KMS-11 (cell line): ENCODE measurements at regions not wholly inside any gene's neighbourhood (a gene's known extent, or its start where the extent isn't known, plus 50 kb on each side); places are given as distances from the start of the nearest gene placed in this dataset.

ENCODE experiments used
- H2AFZ ChIP-seq: fragments of 200-600 bp; sonication (generic); 2 replicates; pipeline ENCODE4 v1.6.1; 2016; ENCODE audit warnings: antibody characterized with exemption, mixed run types, low read depth
- H3K27ac ChIP-seq: fragments of 200-600 bp; sonication (generic); 2 replicates; pipeline ENCODE4 v1.6.1; 2016; ENCODE audit warnings: mild to moderate bottlenecking, mixed run types
- H3K27me3 ChIP-seq: fragments of 200-600 bp; sonication (generic); 2 replicates; pipeline ENCODE4 v1.6.1; 2017; ENCODE audit warnings: mild to moderate bottlenecking, low read depth, mixed run types, moderate library complexity; ENCODE audit not compliant: insufficient read depth
- H3K36me3 ChIP-seq: fragments of 200-600 bp; sonication (generic); 2 replicates; pipeline ENCODE4 v1.6.1; 2017; ENCODE audit warnings: mild to moderate bottlenecking, mixed run types; ENCODE audit not compliant: insufficient read depth
- H3K4me1 ChIP-seq: fragments of 200-600 bp; sonication (generic); 2 replicates; pipeline ENCODE4 v1.6.1; 2016; ENCODE audit warnings: mild to moderate bottlenecking, low read depth, mixed run types; ENCODE audit not compliant: poor library complexity, severe bottlenecking
- H3K4me2 ChIP-seq: fragments of 200-600 bp; sonication (generic); 2 replicates; pipeline ENCODE4 v1.7.0; 2016; ENCODE audit warnings: mild to moderate bottlenecking, mixed run types
- H3K4me3 ChIP-seq: fragments of 200-600 bp; sonication (generic); IDR thresholded peaks from 2 replicates; pipeline ENCODE4 v1.6.1; 2017; ENCODE audit warnings: low read depth, low read length, mixed read lengths; ENCODE audit not compliant: insufficient read depth
- H3K79me2 ChIP-seq: fragments of 200-600 bp; sonication (generic); 2 replicates; pipeline ENCODE4 v1.6.1; 2016; ENCODE audit warnings: low read depth, mixed run types; ENCODE audit not compliant: insufficient read depth
- H3K9ac ChIP-seq: fragments of 200-600 bp; sonication (generic); 2 replicates; pipeline ENCODE4 v1.6.1; 2016; ENCODE audit warnings: mild to moderate bottlenecking, mixed run types
- H4K20me1 ChIP-seq: fragments of 200-600 bp; sonication (generic); 2 replicates; pipeline ENCODE4 v1.6.1; 2016; ENCODE audit warnings: mild to moderate bottlenecking, mixed run types; ENCODE audit not compliant: insufficient read depth
- CTCF ChIP-seq: fragments of 200-600 bp; sonication (generic); conservative IDR thresholded peaks from 2 replicates; pipeline ENCODE4 v1.6.1; 2017; ENCODE audit warnings: low read depth, mild to moderate bottlenecking, antibody characterized with exemption, low read length, moderate library complexity, mixed read lengths

- Histone ChIP-seq H3K27ac (peak overlapping the region; percentile 60), H2AFZ (peak overlapping the region; percentile 19; the same call in 1 of the 2 replicates)
Measured at GRCh38 chr12:22740656-22741355, 115.8 kb downstream of the ETNK1 start.

DNA sequence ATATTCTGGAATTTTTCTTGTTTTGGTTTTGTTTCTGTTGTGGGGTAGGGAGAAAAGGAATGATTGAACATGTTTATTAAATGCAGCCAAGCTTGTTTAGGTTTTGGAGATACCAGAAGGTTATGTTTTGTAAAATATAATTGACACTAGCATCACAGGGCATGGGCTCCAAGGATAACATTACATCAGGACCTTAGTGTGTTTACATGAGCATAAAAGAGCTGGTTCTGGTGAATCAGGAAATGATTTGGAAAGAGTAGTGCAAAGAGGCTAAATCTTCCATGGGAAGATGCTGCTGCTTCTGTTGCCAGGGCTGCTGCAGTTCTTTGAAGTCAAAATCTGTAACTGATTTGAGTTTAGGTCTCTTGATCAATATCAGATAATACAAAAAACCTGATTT lies 118.7 kb downstream of the ETNK1 start:
- Histone ChIP-seq H3K79me2 (no peaks in the 10 kb centered on the region), H2AFZ (no peak overlapping the region), H3K4me1 (peaks cover 37% of the 10 kb centered on the region), H3K4me2 (no peak overlapping the region), H3K9ac (no peak overlapping the region), H3K27ac (no peak overlapping the region), H3K36me3 (no peaks in the 10 kb centered on the region), H4K20me1 (no peaks in the 10 kb centered on the region), H3K27me3 (no peaks in the 10 kb centered on the region), H3K4me3 (no peak overlapping the region)
- no peak for TF ChIP-seq CTCF

More at GRCh38 chr12:22740656-22741355, 115.8 kb downstream of the ETNK1 start:
- no peaks in the 10 kb centered on the region for H3K79me2 ChIP-seq
- peak overlapping the region; percentile 36 for H3K4me2 ChIP-seq
- TF ChIP-seq CTCF = no peak
- H3K4me3 ChIP-seq = no peak overlapping the region
- peaks cover 38% of the 10 kb centered on the region for H3K4me1 ChIP-seq
- no peaks in the 10 kb centered on the region for H3K27me3 ChIP-seq
- H3K9ac ChIP-seq = no peak overlapping the region; the same call in 1 of the 2 replicates
- H4K20me1 ChIP-seq = no peaks in the 10 kb centered on the region
- no peaks in the 10 kb centered on the region for H3K36me3 ChIP-seq

GRCh38 chr12:22744197-22744596 lies 119.2 kb downstream of the ETNK1 start:
- Histone ChIP-seq H3K4me3 (no peak overlapping the region), H3K79me2 (no peaks in the 10 kb centered on the region), H3K9ac (no peak overlapping the region), H3K27me3 (no peaks in the 10 kb centered on the region), H2AFZ (no peak overlapping the region), H4K20me1 (no peaks in the 10 kb centered on the region), H3K4me2 (no peak overlapping the region), H3K4me1 (peaks cover 32% of the 10 kb centered on the region), H3K36me3 (no peaks in the 10 kb centered on the region), H3K27ac (no peak overlapping the region)
- TF ChIP-seq CTCF = no peak

- Histone ChIP-seq H3K79me2 (no peaks in the 10 kb centered on the region), H3K36me3 (no peaks in the 10 kb centered on the region), H4K20me1 (no peaks in the 10 kb centered on the region), H3K4me2 (no peak overlapping the region), H3K9ac (no peak overlapping the region), H3K4me1 (peaks cover 7% of the 10 kb centered on the region), H3K27ac (no peak overlapping the region), H3K27me3 (no peaks in the 10 kb centered on the region), H2AFZ (no peak overlapping the region), H3K4me3 (no peak overlapping the region)
- TF ChIP-seq CTCF = no peak
Measured at GRCh38 chr12:22746720-22747119, 121.7 kb downstream of the ETNK1 start.
